PC-3 (cell line): ENCODE measurements at regions not wholly inside any gene's neighbourhood (a gene's known extent, or its start where the extent isn't known, plus 50 kb on each side); places are given as distances from the start of the nearest gene placed in this dataset.

Source experiments
- CTCF ChIP-seq: fragments of 300-600 bp; sonication (generic); conservative IDR thresholded peaks from 2 replicates; pipeline ENCODE4 v1.5.1; 2017; ENCODE audit warnings: antibody characterized with exemption, low read depth, mild to moderate bottlenecking, low read length
- EZH2 ChIP-seq: fragments of 300-600 bp; sonication (generic); IDR thresholded peaks from one replicate; pipeline ENCODE4 v1.6.1; 2017; ENCODE audit warnings: antibody characterized with exemption, mild to moderate bottlenecking, low read length; ENCODE audit not compliant: unreplicated experiment
- EZH2phosphoT487 ChIP-seq: fragments of 300-600 bp; sonication (generic); IDR thresholded peaks from 2 replicates; pipeline ENCODE4 v1.6.1; 2018; ENCODE audit warnings: mild to moderate bottlenecking, antibody characterized with exemption, low read length, borderline replicate concordance

GRCh38 chrX:132277953-132278614 lies 58.8 kb upstream of the RAP2C start:
- TF ChIP-seq CTCF (no peak), EZH2 (no peak), EZH2phosphoT487 (no peak)
